IMR-90 (cell line): ENCODE measurements at regions not wholly inside any gene's neighbourhood (a gene's known extent, or its start where the extent isn't known, plus 50 kb on each side); places are given as distances from the start of the nearest gene placed in this dataset.

Experiments used
- ATAC-seq: fragments of 200-7000 bp; cut with Tn5 transposase; 2 replicates; pipeline ENCODE4 v1.9.1; 2020; ENCODE audit warnings: low read depth, mild to moderate bottlenecking, moderate library complexity
- BruUV-seq: library from RNA; stranded (reverse); fragments of 400-500 nt; replicated peaks from 2 replicates; lab custom pipeline; 2021; lab: Mats Ljungman, UMichigan
- CTCF ChIA-PET: fragments of 300-600 bp; formaldehyde crosslinking; extraction: SDS; loops from one replicate; lab custom pipeline; 2021; ENCODE audit warnings: antibody characterized with exemption; lab: Yijun Ruan, JAX
- POLR2A ChIA-PET: fragments of 300-600 bp; sonication (Branson Sonifier 250); formaldehyde crosslinking; loops from one replicate; lab custom pipeline; 2022; ENCODE audit warnings: antibody characterized with exemption; ENCODE audit not compliant: unreplicated experiment; lab: Charles Lee
- DNase-seq: peaks from one replicate; pipeline ENCODE4 v3.0.0; 2013
- H2AFZ ChIP-seq: replicated peaks from 2 replicates; pipeline ENCODE3; 2013; ENCODE audit warnings: low read length, mild to moderate bottlenecking; ENCODE audit not compliant: poor library complexity
- H2AK5ac ChIP-seq: 2 replicates; pipeline ENCODE4 v1.6.1; 2013; ENCODE audit warnings: low read depth, low read length, inconsistent platforms
- H2AK9ac ChIP-seq: replicated peaks from 2 replicates; pipeline ENCODE3; 2013; ENCODE audit warnings: mild to moderate bottlenecking, low read depth, low read length, moderate library complexity; ENCODE audit not compliant: poor library complexity
- H2BK120ac ChIP-seq: 2 replicates; pipeline ENCODE4 v1.6.1; 2013; ENCODE audit warnings: low read depth, low read length, inconsistent platforms
- H2BK15ac ChIP-seq: 3 replicates; pipeline ENCODE4 v1.6.1; 2013; ENCODE audit warnings: low read depth, low read length, inconsistent platforms
- H2BK20ac ChIP-seq: 2 replicates; pipeline ENCODE4 v1.6.1; 2013; ENCODE audit warnings: low read depth, mild to moderate bottlenecking, inconsistent platforms, low read length, moderate library complexity
- H2BK5ac ChIP-seq: 2 replicates; pipeline ENCODE4 v1.6.1; 2013; ENCODE audit warnings: mild to moderate bottlenecking, low read depth, low read length, inconsistent platforms; ENCODE audit not compliant: poor library complexity, severe bottlenecking
- H3K14ac ChIP-seq: replicated peaks from 2 replicates; pipeline ENCODE4 v1.6.1; 2013; ENCODE audit warnings: low read depth, low read length, inconsistent platforms
- H3K18ac ChIP-seq: 2 replicates; pipeline ENCODE4 v1.6.1; 2013; ENCODE audit warnings: low read depth, low read length, control low read depth
- H3K23ac ChIP-seq: 2 replicates; pipeline ENCODE4 v1.6.1; 2013; ENCODE audit warnings: low read depth, low read length, inconsistent platforms
- H3K27ac ChIP-seq: 2 replicates; pipeline ENCODE4 v1.5.1; 2013; ENCODE audit warnings: mild to moderate bottlenecking, control low read depth, low read length; ENCODE audit not compliant: insufficient read depth
- H3K27me3 ChIP-seq: 2 replicates; pipeline ENCODE4 v1.6.1; 2013; ENCODE audit warnings: low read length; ENCODE audit not compliant: control insufficient read depth, insufficient read depth
- H3K36me3 ChIP-seq: 2 replicates; pipeline ENCODE4 v1.6.1; 2013; ENCODE audit warnings: low read length, mixed read lengths; ENCODE audit not compliant: control insufficient read depth, insufficient read depth
- H3K4ac ChIP-seq: 2 replicates; pipeline ENCODE4 v1.6.1; 2013; ENCODE audit warnings: low read depth, low read length, inconsistent platforms
- H3K4me1 ChIP-seq: 2 replicates; pipeline ENCODE4 v1.6.1; 2013; ENCODE audit warnings: low read length, mixed read lengths; ENCODE audit not compliant: control insufficient read depth, insufficient read depth
- H3K4me2 ChIP-seq: 2 replicates; pipeline ENCODE4 v1.6.1; 2013; ENCODE audit warnings: low read depth, mild to moderate bottlenecking, control low read depth, low read length, moderate library complexity
- H3K4me3 ChIP-seq: 2 replicates; pipeline ENCODE4 v1.5.1; 2013; ENCODE audit warnings: low read depth, mild to moderate bottlenecking, control low read depth, low read length, moderate library complexity; ENCODE audit not compliant: insufficient read depth
- H3K56ac ChIP-seq: 2 replicates; pipeline ENCODE4 v1.6.1; 2013; ENCODE audit warnings: low read length, inconsistent platforms; ENCODE audit not compliant: insufficient read depth; ENCODE audit errors: extremely low read depth
- H3K79me1 ChIP-seq, 2 experiments: 2 replicates each; pipeline ENCODE4 v1.6.1; 2013; ENCODE audit warnings: low read length in 2 of 2, inconsistent platforms in 1 of 2, low read depth in 1 of 2
- H3K9ac ChIP-seq: 2 replicates; pipeline ENCODE4 v1.6.1; 2013; ENCODE audit warnings: low read depth, low read length, control low read depth
- H3K9me1 ChIP-seq: 2 replicates; pipeline ENCODE4 v1.6.1; 2013; ENCODE audit warnings: low read length, inconsistent platforms; ENCODE audit not compliant: insufficient read depth
- H3K9me3 ChIP-seq: 2 replicates; pipeline ENCODE4 v1.6.1; 2013; ENCODE audit warnings: low read length; ENCODE audit not compliant: control insufficient read depth, insufficient read depth
- H4K20me1 ChIP-seq: 2 replicates; pipeline ENCODE4 v1.6.1; 2013; ENCODE audit warnings: low read length, inconsistent platforms; ENCODE audit not compliant: insufficient read depth
- H4K5ac ChIP-seq: 2 replicates; pipeline ENCODE4 v1.6.1; 2013; ENCODE audit warnings: mild to moderate bottlenecking, low read depth, low read length, control low read depth
- H4K8ac ChIP-seq, 2 experiments: 2 replicates each; pipeline ENCODE4 v1.6.1; 2013; ENCODE audit warnings: low read depth in 2 of 2, low read length in 2 of 2, control low read depth in 1 of 2, inconsistent platforms in 1 of 2
- H4K91ac ChIP-seq: 2 replicates; pipeline ENCODE4 v1.6.1; 2013; ENCODE audit warnings: low read depth, low read length, inconsistent platforms; ENCODE audit not compliant: insufficient read depth
- BHLHE40 ChIP-seq: fragments of 150-350 bp; IDR thresholded peaks from 2 replicates; pipeline ENCODE4 v1.6.1; 2016; ENCODE audit warnings: mild to moderate bottlenecking, low read depth, low read length
- CEBPB ChIP-seq: IDR thresholded peaks from 2 replicates; pipeline ENCODE4 v1.6.1; 2012; ENCODE audit warnings: low read depth, low read length, improper control_type of control experiment
- CHD1 ChIP-seq: IDR thresholded peaks from 2 replicates; pipeline ENCODE4 v1.6.1; 2012; ENCODE audit warnings: low read depth, low read length, improper control_type of control experiment
- FOS ChIP-seq: fragments of 150-350 bp; IDR thresholded peaks from 2 replicates; pipeline ENCODE4 v1.6.1; 2016; ENCODE audit warnings: low read depth, low read length
- MAFK ChIP-seq: IDR thresholded peaks from 2 replicates; pipeline ENCODE4 v1.6.1; 2012; ENCODE audit warnings: low read depth, low read length, improper control_type of control experiment
- MAZ ChIP-seq: IDR thresholded peaks from 2 replicates; pipeline ENCODE4 v1.6.1; 2012; ENCODE audit warnings: low read depth, mild to moderate bottlenecking, low read length, improper control_type of control experiment, moderate library complexity, borderline replicate concordance
- MXI1 ChIP-seq: IDR thresholded peaks from 2 replicates; pipeline ENCODE4 v1.6.1; 2012; ENCODE audit warnings: low read depth, mild to moderate bottlenecking, low read length, moderate library complexity, borderline replicate concordance
- POLR2A ChIP-seq: IDR thresholded peaks from 2 replicates; pipeline ENCODE4 v1.6.1; 2012; ENCODE audit warnings: mild to moderate bottlenecking, low read depth, low read length
- RCOR1 ChIP-seq: IDR thresholded peaks from 2 replicates; pipeline ENCODE4 v1.6.1; 2012; ENCODE audit warnings: mild to moderate bottlenecking, low read length, improper control_type of control experiment; ENCODE audit not compliant: insufficient replicate concordance
- RFX5 ChIP-seq: IDR thresholded peaks from 2 replicates; pipeline ENCODE4 v1.8.0; 2012; ENCODE audit warnings: low read depth, mild to moderate bottlenecking, low read length, moderate library complexity
- SMC3 ChIP-seq: fragments of 150-350 bp; IDR thresholded peaks from 2 replicates; pipeline ENCODE4 v1.6.1; 2016; ENCODE audit warnings: low read depth, mild to moderate bottlenecking, antibody characterized with exemption, low read length, moderate library complexity
- WGBS, 2 experiments: methylation state at CpG; one replicate each; pipeline versions ENCODE4 v1.1.5 to v1.1.7; 2013; ENCODE audit warnings: missing lambda C conversion rate in 2 of 2; ENCODE audit not compliant: insufficient read length in 1 of 2; ENCODE audit errors: extremely low coverage in 2 of 2; 5-methylcytosine and 5-hydroxymethylcytosine counted together
- dilution Hi-C: fragments of 300-500 bp; cut with HindIII; formaldehyde crosslinking; loops from one replicate; pipeline ENCODE4 v1.14.3; 2018; ENCODE audit warnings: low sequenced_read_pairs; ENCODE audit not compliant: unreplicated experiment
- in situ Hi-C: fragments of 300-500 bp; cut with MboI; formaldehyde crosslinking; loops from 3 replicates; pipeline ENCODE4 v1.14.3; 2019; ENCODE audit warnings: low sequenced_read_pairs, inconsistent platforms, mixed read lengths
- intact Hi-C: fragments of 100-400 bp; cut with micrococcal nuclease; formaldehyde crosslinking; loops from 2 replicates; pipeline ENCODE4 v1.10.0; 2022
- TF ChIP-seq, protein P1 (sequence below): conservative IDR thresholded peaks from 2 replicates; pipeline ENCODE4 v1.5.1; 2012; ENCODE audit warnings: mild to moderate bottlenecking, low read depth, low read length, improper control_type of control experiment
- TF ChIP-seq, protein P2 (sequence below): fragments of 150-350 bp; IDR thresholded peaks from 2 replicates; pipeline ENCODE4 v1.6.1; 2016; ENCODE audit warnings: low read depth, mild to moderate bottlenecking, low read length, moderate library complexity, borderline replicate concordance

DNA sequence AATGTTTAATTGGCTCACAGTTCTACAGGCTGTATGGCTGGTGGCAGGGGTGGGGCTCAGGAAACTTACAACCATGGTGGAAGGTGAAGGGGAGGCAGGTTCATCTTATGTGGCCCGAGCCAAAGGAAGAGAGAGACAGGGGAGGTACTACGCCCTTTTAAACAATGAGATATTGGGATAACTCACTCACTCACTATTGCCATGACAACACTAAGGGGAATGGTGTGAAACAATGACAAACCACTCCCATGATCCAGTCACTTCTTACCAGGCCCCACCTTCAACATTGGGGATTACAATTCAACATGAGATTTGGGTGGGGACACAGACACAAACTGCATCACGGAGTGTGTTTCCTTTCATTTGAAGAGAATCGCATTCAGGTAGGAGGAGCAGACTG is 220.9 kb downstream of the GADD45G start:
- in situ Hi-C loops (no loop called here), intact Hi-C loops (no loop called here), dilution Hi-C loops (no loop called here)
- H2AK9ac ChIP-seq = no peak overlapping the region
- no peaks in the 10 kb centered on the region for H3K79me1 ChIP-seq
- TF ChIP-seq, protein P1, sequence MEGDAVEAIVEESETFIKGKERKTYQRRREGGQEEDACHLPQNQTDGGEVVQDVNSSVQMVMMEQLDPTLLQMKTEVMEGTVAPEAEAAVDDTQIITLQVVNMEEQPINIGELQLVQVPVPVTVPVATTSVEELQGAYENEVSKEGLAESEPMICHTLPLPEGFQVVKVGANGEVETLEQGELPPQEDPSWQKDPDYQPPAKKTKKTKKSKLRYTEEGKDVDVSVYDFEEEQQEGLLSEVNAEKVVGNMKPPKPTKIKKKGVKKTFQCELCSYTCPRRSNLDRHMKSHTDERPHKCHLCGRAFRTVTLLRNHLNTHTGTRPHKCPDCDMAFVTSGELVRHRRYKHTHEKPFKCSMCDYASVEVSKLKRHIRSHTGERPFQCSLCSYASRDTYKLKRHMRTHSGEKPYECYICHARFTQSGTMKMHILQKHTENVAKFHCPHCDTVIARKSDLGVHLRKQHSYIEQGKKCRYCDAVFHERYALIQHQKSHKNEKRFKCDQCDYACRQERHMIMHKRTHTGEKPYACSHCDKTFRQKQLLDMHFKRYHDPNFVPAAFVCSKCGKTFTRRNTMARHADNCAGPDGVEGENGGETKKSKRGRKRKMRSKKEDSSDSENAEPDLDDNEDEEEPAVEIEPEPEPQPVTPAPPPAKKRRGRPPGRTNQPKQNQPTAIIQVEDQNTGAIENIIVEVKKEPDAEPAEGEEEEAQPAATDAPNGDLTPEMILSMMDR = no peak
- TF ChIP-seq RCOR1 = no peak
- TF ChIP-seq MAZ = no peak
- no peak for TF ChIP-seq MXI1
- TF ChIP-seq FOS = no peak
- TF ChIP-seq BHLHE40 = no peak
- TF ChIP-seq POLR2A = no peak
- TF ChIP-seq, protein P2, sequence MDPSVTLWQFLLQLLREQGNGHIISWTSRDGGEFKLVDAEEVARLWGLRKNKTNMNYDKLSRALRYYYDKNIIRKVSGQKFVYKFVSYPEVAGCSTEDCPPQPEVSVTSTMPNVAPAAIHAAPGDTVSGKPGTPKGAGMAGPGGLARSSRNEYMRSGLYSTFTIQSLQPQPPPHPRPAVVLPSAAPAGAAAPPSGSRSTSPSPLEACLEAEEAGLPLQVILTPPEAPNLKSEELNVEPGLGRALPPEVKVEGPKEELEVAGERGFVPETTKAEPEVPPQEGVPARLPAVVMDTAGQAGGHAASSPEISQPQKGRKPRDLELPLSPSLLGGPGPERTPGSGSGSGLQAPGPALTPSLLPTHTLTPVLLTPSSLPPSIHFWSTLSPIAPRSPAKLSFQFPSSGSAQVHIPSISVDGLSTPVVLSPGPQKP = no peak
- TF ChIP-seq SMC3 = no peak
- TF ChIP-seq CHD1 = no peak
- no peak for TF ChIP-seq CEBPB
- no peak for TF ChIP-seq MAFK
- TF ChIP-seq RFX5 = no peak
- H2AFZ ChIP-seq = no peak overlapping the region
- no peak overlapping the region for H2BK15ac ChIP-seq
- H2BK120ac ChIP-seq = no peak overlapping the region
- no peak overlapping the region for H3K4me2 ChIP-seq
- POLR2A ChIA-PET = no interaction called here
- no TSS peak for BruUV-seq
- CTCF ChIA-PET = no interaction called here
- H3K27me3 ChIP-seq = no peaks in the 10 kb centered on the region
- H2AK5ac ChIP-seq = no peak overlapping the region
- no peak overlapping the region for H3K9ac ChIP-seq
- no peaks in the 10 kb centered on the region for H3K9me3 ChIP-seq
- DNase-seq (no peak), ATAC-seq (no peak)
- H3K23ac ChIP-seq = no peak overlapping the region
- H4K91ac ChIP-seq = no peak overlapping the region
- no peaks in the 10 kb centered on the region for H3K36me3 ChIP-seq
- H3K14ac ChIP-seq = no peak overlapping the region
- no peaks in the 10 kb centered on the region for H3K9me1 ChIP-seq
- no peak overlapping the region for H4K8ac ChIP-seq
- H4K5ac ChIP-seq = no peak overlapping the region
- no peak overlapping the region for H3K27ac ChIP-seq
- no peak overlapping the region for H2BK20ac ChIP-seq
- no peak overlapping the region for H2BK5ac ChIP-seq
- H3K18ac ChIP-seq = no peak overlapping the region
- no peak overlapping the region for H3K4ac ChIP-seq
- no CpG with 5 or more reads among the region's 4 CpGs for WGBS, 2 experiments
- H4K20me1 ChIP-seq = no peaks in the 10 kb centered on the region
- H3K4me1 ChIP-seq = no peaks in the 10 kb centered on the region
- no peak overlapping the region for H3K4me3 ChIP-seq
- H3K56ac ChIP-seq = no peak overlapping the region
